HG02981 (cell line): ENCODE measurements at regions not wholly inside any gene's neighbourhood (a gene's known extent, or its start where the extent isn't known, plus 50 kb on each side); places are given as distances from the start of the nearest gene placed in this dataset.

Source experiments
- ATAC-seq: cut with Tn5 transposase; IDR thresholded peaks from one replicate; pipeline ENCODE4 v1.9.1; 2021; ENCODE audit warnings: mild to moderate bottlenecking, moderate library complexity; ENCODE audit not compliant: unreplicated experiment

GRCh38 chr14:66056926-66057552 lies 429.1 kb upstream of the CCDC196 start:
- no peak for ATAC-seq

GRCh38 chr14:66065188-66065587 lies 421.0 kb upstream of the CCDC196 start:
- ATAC-seq, result no peak

GRCh38 chr14:66066981-66067776 lies 419.0 kb upstream of the CCDC196 start:
- ATAC-seq, result no peak

GRCh38 chr14:66069036-66069435 lies 417.1 kb upstream of the CCDC196 start:
- ATAC-seq, result no peak

GRCh38 chr14:66069830-66070541 lies 416.2 kb upstream of the CCDC196 start:
- no peak for ATAC-seq

GRCh38 chr14:66070542-66071319 lies 415.4 kb upstream of the CCDC196 start:
- peak; percentile 64 for ATAC-seq

GRCh38 chr14:66072190-66073084 lies 413.7 kb upstream of the CCDC196 start:
- ATAC-seq, result no peak

GRCh38 chr14:66074537-66074936 lies 411.6 kb upstream of the CCDC196 start:
- ATAC-seq, result no peak

- no peak for ATAC-seq
Observed at GRCh38 chr14:66076176-66076575, 410.0 kb upstream of the CCDC196 start.

GRCh38 chr14:66078006-66078405 lies 408.2 kb upstream of the CCDC196 start:
- no peak for ATAC-seq

- ATAC-seq, result no peak
Observed at GRCh38 chr14:66081594-66082376, 404.4 kb upstream of the CCDC196 start.

GRCh38 chr14:66085224-66085623 lies 400.9 kb upstream of the CCDC196 start:
- ATAC-seq, result no peak

GRCh38 chr14:66085665-66086064 lies 400.5 kb upstream of the CCDC196 start:
- ATAC-seq, result no peak

- no peak for ATAC-seq
Observed at GRCh38 chr14:66087231-66087630, 398.9 kb upstream of the CCDC196 start.

GRCh38 chr14:66088656-66089055 lies 397.5 kb upstream of the CCDC196 start:
- ATAC-seq, result no peak

GRCh38 chr14:66092206-66092605 lies 394.0 kb upstream of the CCDC196 start:
- no peak for ATAC-seq

GRCh38 chr14:66092748-66093147 lies 393.4 kb upstream of the CCDC196 start:
- ATAC-seq, result no peak

- ATAC-seq, result no peak
Observed at GRCh38 chr14:66094001-66094727, 392.0 kb upstream of the CCDC196 start.

- no peak for ATAC-seq
Observed at GRCh38 chr14:66099451-66099850, 386.7 kb upstream of the CCDC196 start.
